G401 (cell line): ENCODE measurements at regions not wholly inside any gene's neighbourhood (a gene's known extent, or its start where the extent isn't known, plus 50 kb on each side); places are given as distances from the start of the nearest gene placed in this dataset.

Experiments used
- DNase-seq: peaks from one replicate; pipeline ENCODE4 v3.0.0-alpha.2; 2015; ENCODE audit warnings: low spot score
- in situ Hi-C: cut with HindIII; loops from 2 replicates; pipeline ENCODE4 v1.10.0; 2016; ENCODE audit warnings: low sequenced_read_pairs, mixed read lengths

- no peak for DNase-seq
- in situ Hi-C loops = no loop called here
These were observed 923.9 kb upstream of the LCORL start for GRCh38 chr4:18945464-18945863.

- in situ Hi-C loops = no loop called here
- DNase-seq = no peak
These were observed 921.3 kb upstream of the LCORL start for GRCh38 chr4:18942874-18943273.

GRCh38 chr4:18938343-18939099 lies 917.0 kb upstream of the LCORL start:
- no peak for DNase-seq
- in situ Hi-C loops = no loop called here

- in situ Hi-C loops = no loop called here
- DNase-seq = no peak
These were observed 916.2 kb upstream of the LCORL start for GRCh38 chr4:18937746-18938145.

GRCh38 chr4:18937080-18937479 lies 915.5 kb upstream of the LCORL start:
- in situ Hi-C loops = no loop called here
- no peak for DNase-seq

- in situ Hi-C loops = no loop called here
- DNase-seq = no peak
These were observed 914.2 kb upstream of the LCORL start for GRCh38 chr4:18935659-18936345.

GRCh38 chr4:18934197-18934596 lies 912.6 kb upstream of the LCORL start:
- DNase-seq = no peak
- in situ Hi-C loops = no loop called here

GRCh38 chr4:18932730-18933339 lies 911.3 kb upstream of the LCORL start:
- no peak for DNase-seq
- in situ Hi-C loops = no loop called here

- in situ Hi-C loops = no loop called here
- no peak for DNase-seq
These were observed 910.3 kb upstream of the LCORL start for GRCh38 chr4:18931643-18932377.

GRCh38 chr4:18930487-18930886 lies 908.9 kb upstream of the LCORL start:
- DNase-seq = no peak
- in situ Hi-C loops = no loop called here

- no peak for DNase-seq
- in situ Hi-C loops = no loop called here
These were observed 902.1 kb upstream of the LCORL start for GRCh38 chr4:18923496-18924161.

- DNase-seq = no peak
- in situ Hi-C loops = no loop called here
These were observed 896.1 kb upstream of the LCORL start for GRCh38 chr4:18917689-18918088.

- no peak for DNase-seq
- in situ Hi-C loops = no loop called here
These were observed 892.6 kb upstream of the LCORL start for GRCh38 chr4:18914182-18914581.

- in situ Hi-C loops = no loop called here
These were observed 873.4 kb upstream of the LCORL start for GRCh38 chr4:18894928-18895327.

GRCh38 chr4:18882468-18882867 lies 860.9 kb upstream of the LCORL start:
- DNase-seq = no peak
- in situ Hi-C loops = no loop called here

More at GRCh38 chr4:18894928-18895327, 873.4 kb upstream of the LCORL start:
- no peak for DNase-seq

GRCh38 chr4:18881556-18881955 lies 860.0 kb upstream of the LCORL start:
- no peak for DNase-seq
- in situ Hi-C loops = no loop called here

- in situ Hi-C loops = no loop called here
- DNase-seq = no peak
These were observed 859.3 kb upstream of the LCORL start for GRCh38 chr4:18880871-18881270.

- no peak for DNase-seq
- in situ Hi-C loops = no loop called here
These were observed 857.0 kb upstream of the LCORL start for GRCh38 chr4:18878561-18878960.

- in situ Hi-C loops = no loop called here
- no peak for DNase-seq
These were observed 847.6 kb upstream of the LCORL start for GRCh38 chr4:18869166-18869565.
